ENCODE measurements at regions not wholly inside any gene's neighbourhood (a gene's known extent, or its start where the extent isn't known, plus 50 kb on each side); places are given as distances from the start of the nearest gene placed in this dataset.

GRCh38 chr2:163121483-163121882 is 282.9 kb upstream of the KCNH7 start:
- ATAC-seq (ENCODE audit: low read depth) (no peak), DNase-seq (no peak)
- Histone ChIP-seq H3K4me3 (ENCODE audit: control extremely low read depth in 1 of 5, extremely low read depth in 1 of 5, insufficient read depth in 1 of 5, low read depth in 2 of 5, low read length in 4 of 5) (no peak overlapping the region), H3K9me3 (ENCODE audit: control extremely low read depth in 1 of 3, control insufficient read depth in 2 of 3, insufficient read depth in 1 of 3, low read length in 2 of 3) (no peaks in the 10 kb centered on the region), H3K9ac (ENCODE audit: low read length) (no peak overlapping the region), H2AFZ (ENCODE audit: insufficient read depth, low read depth, low read length, poor library complexity, severe bottlenecking) (no peak overlapping the region), H3K4me1 (ENCODE audit: control insufficient read depth in 2 of 2, insufficient read depth in 2 of 2, low read length in 2 of 2) (no peaks in the 10 kb centered on the region), H3K27me3 (replicated peaks in 1 of 4; ENCODE audit: control extremely low read depth in 1 of 4, control insufficient read depth in 3 of 4, insufficient read depth in 4 of 4, low read length in 3 of 4) (no peaks in the 10 kb centered on the region), H4K20me1 (ENCODE audit: control insufficient read depth, insufficient read depth, low read length, poor library complexity, severe bottlenecking) (no peaks in the 10 kb centered on the region), H3K4me2 (replicated peaks; ENCODE audit: low read depth, low read length, poor library complexity, severe bottlenecking) (no peak overlapping the region), H3K27ac (ENCODE audit: low read length in 2 of 2) (no peak overlapping the region), H3K36me3 (replicated peaks in 1 of 2; ENCODE audit: control extremely low read depth in 1 of 2, control insufficient read depth in 1 of 2, extremely low read depth in 1 of 2, insufficient read depth in 2 of 2, low read length in 1 of 2) (no peaks in the 10 kb centered on the region), H3K79me2 (ENCODE audit: control insufficient read depth, insufficient read depth, low read length) (no peaks in the 10 kb centered on the region)
- no peaks in the 10 kb centered on the region for H3K27me3 Mint-ChIP-seq
- no peak for TF ChIP-seq CTCF (IDR thresholded peaks at IDR 0.05)
- no peak for TF ChIP-seq EZH2 (IDR thresholded peaks at IDR 0.05; ENCODE audit: borderline replicate concordance, insufficient read depth, low read depth, low read length, poor library complexity, severe bottlenecking)
- intact Hi-C loops (cut with micrococcal nuclease) = no loop called here
- H3K9me3 Mint-ChIP-seq (ENCODE audit: insufficient read depth) = no peaks in the 10 kb centered on the region
- ChIA-PET POLR2A (no interaction called here), CTCF (no interaction called here)
- H3K27ac Mint-ChIP-seq = no peak overlapping the region
- H3K4me3 Mint-ChIP-seq = no peak overlapping the region
- no CpG with 5 or more reads among the region's 5 CpGs for WGBS (ENCODE audit: insufficient coverage)
- no peaks in the 10 kb centered on the region for H3K4me1 Mint-ChIP-seq

GRCh38 chr2:163119966-163120365 is 281.4 kb upstream of the KCNH7 start:
- intact Hi-C loops (cut with micrococcal nuclease) = no loop called here
- no peaks in the 10 kb centered on the region for H3K9me3 ChIP-seq (ENCODE audit: control extremely low read depth in 1 of 3, control insufficient read depth in 2 of 3, insufficient read depth in 1 of 3, low read length in 2 of 3)
- 95% methylated on average over 7 of the region's 7 CpGs for WGBS (ENCODE audit: insufficient coverage)
- no peak overlapping the region for H3K9ac ChIP-seq (ENCODE audit: low read length)
- no peaks in the 10 kb centered on the region for H3K4me1 Mint-ChIP-seq
- ChIA-PET CTCF (no interaction called here), POLR2A (no interaction called here)
- H3K36me3 ChIP-seq (replicated peaks in 1 of 2; ENCODE audit: control extremely low read depth in 1 of 2, control insufficient read depth in 1 of 2, extremely low read depth in 1 of 2, insufficient read depth in 2 of 2, low read length in 1 of 2) = no peaks in the 10 kb centered on the region
- no peaks in the 10 kb centered on the region for H3K9me3 Mint-ChIP-seq (ENCODE audit: insufficient read depth)
- no peak overlapping the region for H3K27ac ChIP-seq (ENCODE audit: low read length in 2 of 2)
- H3K4me2 ChIP-seq (replicated peaks; ENCODE audit: low read depth, low read length, poor library complexity, severe bottlenecking) = no peak overlapping the region
- H4K20me1 ChIP-seq (ENCODE audit: control insufficient read depth, insufficient read depth, low read length, poor library complexity, severe bottlenecking) = no peaks in the 10 kb centered on the region
- no peaks in the 10 kb centered on the region for H3K27me3 Mint-ChIP-seq
- H3K27me3 ChIP-seq (replicated peaks in 1 of 4; ENCODE audit: control extremely low read depth in 1 of 4, control insufficient read depth in 3 of 4, insufficient read depth in 4 of 4, low read length in 3 of 4) = no peaks in the 10 kb centered on the region
- H3K4me3 Mint-ChIP-seq = no peak overlapping the region
- ATAC-seq (ENCODE audit: low read depth) (no peak), DNase-seq (no peak)
- no peak overlapping the region for H3K27ac Mint-ChIP-seq
- TF ChIP-seq CTCF (IDR thresholded peaks at IDR 0.05) (no peak), EZH2 (IDR thresholded peaks at IDR 0.05; ENCODE audit: borderline replicate concordance, insufficient read depth, low read depth, low read length, poor library complexity, severe bottlenecking) (no peak)
- H2AFZ ChIP-seq (ENCODE audit: insufficient read depth, low read depth, low read length, poor library complexity, severe bottlenecking) = no peak overlapping the region
- H3K79me2 ChIP-seq (ENCODE audit: control insufficient read depth, insufficient read depth, low read length) = no peaks in the 10 kb centered on the region
- H3K4me1 ChIP-seq (ENCODE audit: control insufficient read depth in 2 of 2, insufficient read depth in 2 of 2, low read length in 2 of 2) = no peaks in the 10 kb centered on the region
- H3K4me3 ChIP-seq (ENCODE audit: control extremely low read depth in 1 of 5, extremely low read depth in 1 of 5, insufficient read depth in 1 of 5, low read depth in 2 of 5, low read length in 4 of 5) = no peak overlapping the region
